K562 (cell line): ENCODE measurements at regions not wholly inside any gene's neighbourhood (a gene's known extent, or its start where the extent isn't known, plus 50 kb on each side); places are given as distances from the start of the nearest gene placed in this dataset.

Source experiments
- ATAC-seq: fragments of 200-7000 bp; cut with Tn5 transposase; 3 replicates; pipeline ENCODE4 v1.9.1; 2020; ENCODE audit warnings: moderate library complexity
- BruUV-seq: library from RNA; stranded (reverse); fragments of 400-500 nt; replicated peaks from 2 replicates; lab custom pipeline; 2021; lab: Mats Ljungman, UMichigan
- CTCF ChIA-PET: fragments of 300-600 bp; formaldehyde crosslinking; extraction: SDS; loops from one replicate; lab custom pipeline; 2021; ENCODE audit warnings: low intra/inter-chr PET ratio; lab: Yijun Ruan, JAX
- POLR2A ChIA-PET: fragments of 300-600, 350-650 bp; sonication (Branson Sonifier 250); formaldehyde crosslinking; extraction: SDS; loops from one replicate; lab custom pipeline; 2021; ENCODE audit warnings: antibody characterized with exemption, inconsistent platforms; lab: Yijun Ruan, JAX
- DNase-seq, 4 experiments: peaks; one replicate each; pipeline versions ENCODE4 v3.0.0 to v3.0.0-alpha.2; 2011 to 2018; ENCODE audit warnings: low spot score in 3 of 4, mixed read lengths in 3 of 4; ENCODE audit errors: extremely low read depth in 1 of 4
- FAIRE-seq: peaks from 2 replicates; lab custom pipeline; 2011; peaks lifted over from hg19 to GRCh38; lab: Jason Lieb, UNC
- H2AFZ ChIP-seq: 2 replicates; pipeline ENCODE4 v1.6.0; 2011; ENCODE audit warnings: low read depth, low read length, control low read depth, inconsistent platforms
- H3K27ac ChIP-seq: fragments of 200-600 bp; 3 replicates; pipeline ENCODE4 v1.8.0; 2011; ENCODE audit warnings: low read depth, mild to moderate bottlenecking, control low read depth, inconsistent platforms, low read length, moderate library complexity, mixed read lengths; ENCODE audit errors: extremely low read depth
- H3K27me3 ChIP-seq, 2 experiments: fragments of 300-600 bp in 1 of 2; 2 replicates in 1 of 2; 3 replicates in 1 of 2; pipeline versions ENCODE4 v1.6.0 to v1.8.0; 2011; ENCODE audit warnings: inconsistent platforms in 2 of 2, low read length in 2 of 2, mild to moderate bottlenecking in 1 of 2, mixed read lengths in 1 of 2, moderate library complexity in 1 of 2; ENCODE audit not compliant: control insufficient read depth in 2 of 2, insufficient read depth in 2 of 2
- H3K36me3 ChIP-seq: fragments of 300-600 bp; 3 replicates; pipeline ENCODE4 v1.8.0; 2011; ENCODE audit warnings: mild to moderate bottlenecking, low read length, inconsistent platforms; ENCODE audit not compliant: control insufficient read depth, insufficient read depth
- H3K4me1 ChIP-seq, 2 experiments: fragments of 200-600 bp in 1 of 2; replicated peaks in 1 of 2; 2 replicates in 1 of 2; 3 replicates in 1 of 2; pipeline versions ENCODE4 v1.5.1 to v1.8.0; 2011; ENCODE audit warnings: inconsistent platforms in 2 of 2, low read length in 2 of 2, mild to moderate bottlenecking in 1 of 2, mixed read lengths in 1 of 2, moderate library complexity in 1 of 2; ENCODE audit not compliant: control insufficient read depth in 2 of 2, insufficient read depth in 2 of 2
- H3K4me2 ChIP-seq: 2 replicates; pipeline ENCODE4 v1.6.1; 2011; ENCODE audit warnings: low read length, control low read depth, inconsistent platforms, mixed read lengths; ENCODE audit not compliant: insufficient read depth
- H3K4me3 ChIP-seq: fragments of 200-600 bp; sonication (generic), shearing (Covaris generic); 2 replicates; pipeline ENCODE4 v1.5.1; 2016; ENCODE audit warnings: control low read depth, inconsistent platforms
- H3K79me2 ChIP-seq: fragments of 200-600 bp; 3 replicates; pipeline ENCODE4 v1.8.0; 2011; ENCODE audit warnings: low read length, inconsistent platforms; ENCODE audit not compliant: control insufficient read depth, insufficient read depth
- H3K9ac ChIP-seq, 2 experiments: 2 replicates each; pipeline versions ENCODE4 v1.6.0 to v1.6.1; 2011; ENCODE audit warnings: low read depth in 2 of 2, low read length in 2 of 2, control low read depth in 1 of 2, inconsistent platforms in 1 of 2, mild to moderate bottlenecking in 1 of 2, mixed read lengths in 1 of 2; ENCODE audit not compliant: insufficient read depth in 1 of 2
- H3K9me1 ChIP-seq: one replicate; pipeline ENCODE4 v1.6.0; 2011; ENCODE audit warnings: inconsistent platforms, mild to moderate bottlenecking, low read length, moderate library complexity; ENCODE audit not compliant: control insufficient read depth, insufficient read depth
- H3K9me3 ChIP-seq: replicated peaks from 2 replicates; pipeline ENCODE4 v1.5.1; 2011; ENCODE audit warnings: low read depth, low read length, inconsistent platforms; ENCODE audit not compliant: control insufficient read depth, insufficient read depth
- H4K20me1 ChIP-seq: replicated peaks from 2 replicates; pipeline ENCODE4 v1.6.1; 2011; ENCODE audit warnings: low read length, inconsistent platforms, mixed read lengths; ENCODE audit not compliant: control insufficient read depth, insufficient read depth
- CGGBP1 ChIP-seq: fragments of 250-450 bp; sonication (Bioruptor Pico); IDR thresholded peaks from 2 replicates; pipeline ENCODE4 v1.9.0; 2021; ENCODE audit warnings: mild to moderate bottlenecking
- GABPB2 ChIP-seq: fragments of 250-450 bp; sonication (Bioruptor Pico); conservative IDR thresholded peaks from 2 replicates; pipeline ENCODE4 v1.5.1; 2021; ENCODE audit warnings: mild to moderate bottlenecking
- GTF2E2 ChIP-seq: fragments of 200-800 bp; sonication (Bioruptor generic); IDR thresholded peaks from 2 replicates; pipeline ENCODE4 v1.6.1; 2016; ENCODE audit warnings: missing genetic modification characterization, missing compliant biosample characterization
- MAFK ChIP-seq: IDR thresholded peaks from 2 replicates; pipeline ENCODE4 v1.6.1; 2011; ENCODE audit warnings: low read length, improper control_type of control experiment
- MTF1 ChIP-seq: fragments of 250-450 bp; sonication (Bioruptor Pico); IDR thresholded peaks from 2 replicates; pipeline ENCODE4 v1.9.0; 2021; ENCODE audit warnings: moderate library complexity, mild to moderate bottlenecking, inconsistent platforms, borderline replicate concordance
- ZNF3 ChIP-seq: fragments of 250-450 bp; sonication (Bioruptor Pico); IDR thresholded peaks from 2 replicates; pipeline ENCODE4 v1.5.0; 2021; ENCODE audit warnings: mild to moderate bottlenecking, moderate library complexity
- ZNF354B ChIP-seq: fragments of 250-450 bp; sonication (Bioruptor Pico); IDR thresholded peaks from 2 replicates; pipeline ENCODE4 v1.4.0; 2020
- ZNF609 ChIP-seq: sonication (generic); formaldehyde crosslinking; IDR thresholded peaks from 2 replicates; pipeline ENCODE4 v1.8.1; 2023; ENCODE audit warnings: missing genetic modification reagents, mild to moderate bottlenecking, borderline replicate concordance
- ZNF696 ChIP-seq: fragments of 250-450 bp; sonication (Bioruptor Pico); conservative IDR thresholded peaks from 2 replicates; pipeline ENCODE4 v1.4.0; 2020; ENCODE audit warnings: mild to moderate bottlenecking, moderate library complexity
- WGBS: fragments of 100-300 bp; shearing (Covaris generic); methylation state at CpG from one replicate; pipeline ENCODE4 v1.1.6; 2016; ENCODE audit warnings: low coverage, mixed read lengths; ENCODE audit not compliant: insufficient coverage; ENCODE audit errors: missing lambda C conversion rate; 5-methylcytosine and 5-hydroxymethylcytosine counted together
- in situ Hi-C: fragments of 300-500 bp; cut with MboI; formaldehyde crosslinking; loops from 4 replicates; pipeline ENCODE4 v1.15.0; 2018; ENCODE audit warnings: inconsistent platforms, mixed read lengths
- intact Hi-C: fragments of 100-400 bp; cut with micrococcal nuclease; formaldehyde crosslinking; loops from 2 replicates; pipeline ENCODE4 v1.14.2; 2022

- Histone ChIP-seq H3K4me3 (no peak overlapping the region), H2AFZ (no peak overlapping the region), H3K9ac (no peak overlapping the region), H3K4me2 (no peak overlapping the region), H3K79me2 (no peaks in the 10 kb centered on the region), H3K9me1 (no peaks in the 10 kb centered on the region), H3K27ac (no peak overlapping the region), H3K9me3 (no peaks in the 10 kb centered on the region), H3K4me1 (no peaks in the 10 kb centered on the region), H3K27me3 (peaks cover 0 to 5% of the 10 kb centered on the region in 2 experiments; a peak in 1 of 5 replicates), H4K20me1 (no peaks in the 10 kb centered on the region), H3K36me3 (no peaks in the 10 kb centered on the region)
- in situ Hi-C loops (no loop called here), intact Hi-C loops (no loop called here)
- no peak for FAIRE-seq
- 2% methylated on average over 3 of the region's 3 CpGs for WGBS
- CTCF ChIA-PET = no interaction called here
- TF ChIP-seq CGGBP1 (no peak), MTF1 (CRISPR knock-in tag) (no peak), GABPB2 (no peak), GTF2E2 (tag) (no peak), MAFK (no peak), ZNF354B (CRISPR knock-in tag) (no peak), ZNF696 (CRISPR knock-in tag) (no peak), ZNF609 (CRISPR knock-in tag) (no peak), ZNF3 (no peak)
- no TSS peak for BruUV-seq
- DNase-seq = no peak
- POLR2A ChIA-PET = no interaction called here
- no peak for ATAC-seq
Measured at GRCh38 chr11:86885311-86885710, 69.9 kb downstream of the FZD4 start.
